HCEC 1CT (cell line): ENCODE measurements at regions not wholly inside any gene's neighbourhood (a gene's known extent, or its start where the extent isn't known, plus 50 kb on each side); places are given as distances from the start of the nearest gene placed in this dataset.
"Not testable (repeated sequence)": the region's sequence is repeated elsewhere in the genome, so short reads cannot be mapped to it uniquely, and the experiment has no call there.

ENCODE experiments used
- DNase-seq: peaks from one replicate; pipeline ENCODE4 v3.0.0-alpha.2; 2017

DNA sequence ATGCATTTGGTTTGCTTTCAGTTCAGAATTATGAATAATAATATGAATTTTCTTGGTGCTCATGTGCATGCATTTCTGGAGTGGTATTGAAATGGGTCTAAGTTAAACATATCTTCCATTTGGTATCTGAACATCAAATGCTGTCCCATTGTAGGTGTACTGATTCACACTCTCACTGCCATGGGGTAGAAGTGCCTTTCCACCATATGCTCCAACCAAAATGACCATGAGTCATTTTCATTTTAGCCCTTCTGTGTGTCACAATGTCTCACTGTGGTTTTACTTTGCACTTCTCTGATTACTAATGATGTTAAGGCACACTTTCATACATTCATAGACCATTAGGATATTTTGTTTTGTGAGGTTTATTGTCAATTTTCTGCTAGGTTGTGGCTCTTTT, 211.9 kb downstream of the HAO1 start:
- DNase-seq, result peak; percentile 78

DNA sequence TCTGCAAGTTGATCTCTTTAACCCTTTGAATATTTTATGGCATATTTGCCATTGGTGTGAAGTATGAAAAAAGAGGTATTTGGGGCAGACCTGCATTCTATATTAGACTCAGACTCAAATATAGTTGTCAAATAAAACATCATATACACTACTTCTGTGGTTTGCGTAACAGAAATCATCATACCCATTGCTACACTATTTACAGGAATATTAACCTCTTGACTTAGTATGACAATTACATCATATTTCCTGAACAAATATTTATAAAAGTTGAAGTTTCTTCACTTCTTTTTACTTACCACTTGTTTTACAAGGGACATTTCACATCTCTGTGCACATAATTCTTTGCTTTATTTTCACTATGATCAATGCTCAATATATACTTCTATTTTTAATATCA, 206.0 kb downstream of the HAO1 start:
- no peak for DNase-seq

DNA sequence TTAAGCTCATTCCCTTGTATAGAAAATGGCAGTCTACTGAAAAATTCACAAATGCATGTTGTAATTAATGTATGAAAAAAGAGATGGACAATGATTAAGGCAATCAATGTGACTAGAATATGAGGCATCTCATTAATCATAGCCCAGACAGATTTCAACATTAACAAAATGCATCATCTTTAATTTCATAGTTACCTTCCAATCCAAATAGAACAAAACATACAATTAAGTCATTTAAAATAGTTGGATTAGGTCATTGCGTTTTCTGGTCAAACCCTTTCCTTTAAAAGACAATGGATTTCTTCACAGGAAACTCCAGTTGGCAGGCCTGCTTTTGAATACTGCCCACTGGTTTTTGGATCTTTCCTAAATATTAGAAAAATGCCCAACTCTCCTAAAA, 203.9 kb downstream of the HAO1 start:
- peak; percentile 50 for DNase-seq

DNA sequence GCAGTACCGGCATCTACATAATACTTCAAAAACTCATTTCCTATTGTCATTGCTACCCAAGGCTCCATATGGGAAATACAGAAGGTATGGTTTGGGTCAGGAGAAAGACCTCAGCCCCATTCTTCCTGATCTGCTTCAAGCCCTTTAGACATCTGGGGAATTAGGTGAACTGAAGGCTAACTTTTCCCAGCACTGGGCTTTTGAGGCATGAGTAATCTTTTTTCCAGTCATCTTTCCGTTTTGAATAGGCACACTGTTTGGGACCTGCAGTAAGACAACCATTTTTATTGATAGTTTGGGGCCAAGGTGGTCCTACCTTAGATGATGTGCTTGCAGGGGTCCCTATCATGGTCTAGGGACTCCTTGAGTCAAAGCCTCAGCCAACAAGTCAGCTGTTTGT, 198.4 kb downstream of the HAO1 start:
- DNase-seq, result peak; percentile 64

DNA sequence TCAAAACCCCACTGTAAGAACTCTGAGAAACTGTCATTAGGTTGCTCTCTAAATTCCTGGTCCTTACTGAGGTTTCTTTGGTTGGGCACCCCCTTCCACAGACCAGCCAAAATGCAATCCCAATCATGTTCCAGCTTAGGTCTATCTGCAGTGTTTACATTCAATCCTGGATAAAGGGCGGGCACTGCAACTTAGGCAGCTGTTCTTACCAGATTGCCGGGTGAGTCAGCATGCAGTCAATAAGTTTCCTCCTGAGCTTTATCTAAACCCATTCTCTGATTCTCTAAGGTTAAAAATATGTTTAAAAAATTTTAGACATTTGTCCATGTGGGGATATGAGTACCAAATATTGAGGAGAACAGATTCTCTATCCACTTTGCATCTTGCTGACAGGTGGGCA, 197.8 kb downstream of the HAO1 start:
- peak; percentile 93 for DNase-seq

DNA sequence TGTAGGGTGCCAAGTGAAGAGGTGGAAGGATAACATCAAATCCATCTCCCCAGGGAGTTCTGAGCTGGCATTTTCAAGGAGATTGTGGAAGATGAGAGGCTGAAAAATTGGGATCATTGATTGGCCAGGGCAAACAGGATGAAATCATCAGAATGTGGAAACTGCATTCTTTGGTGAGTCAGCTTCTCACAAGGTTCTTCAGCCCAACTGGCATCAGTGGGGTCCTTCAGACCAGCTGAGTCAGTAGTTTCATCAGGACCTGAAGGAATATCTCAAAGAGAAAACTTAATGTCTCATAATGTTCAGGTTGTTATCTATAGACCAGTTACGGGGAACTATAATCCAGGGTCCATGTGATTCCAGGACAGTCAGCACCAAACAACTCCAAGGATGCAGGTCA, 195.8 kb downstream of the HAO1 start:
- DNase-seq, result peak; percentile 89

DNA sequence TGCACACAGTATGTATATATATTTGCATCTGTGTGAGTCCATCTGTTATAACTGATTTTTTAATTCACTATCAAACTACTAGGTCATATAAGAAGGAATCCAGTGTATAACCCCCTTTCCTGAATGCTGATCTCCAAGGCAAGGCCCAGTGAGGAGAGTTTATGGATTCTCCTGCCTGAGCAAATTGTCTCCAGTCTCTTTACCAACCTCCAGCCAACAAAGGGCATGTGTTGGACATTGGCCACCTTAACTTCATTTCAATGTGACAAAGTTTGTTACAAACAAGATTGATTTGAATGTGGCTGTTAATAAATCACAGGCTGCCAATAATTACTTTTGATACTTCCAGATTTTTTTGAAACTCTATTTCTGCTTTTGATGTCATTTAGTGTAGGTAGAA, 191.6 kb downstream of the HAO1 start:
- DNase-seq, result no peak

DNA sequence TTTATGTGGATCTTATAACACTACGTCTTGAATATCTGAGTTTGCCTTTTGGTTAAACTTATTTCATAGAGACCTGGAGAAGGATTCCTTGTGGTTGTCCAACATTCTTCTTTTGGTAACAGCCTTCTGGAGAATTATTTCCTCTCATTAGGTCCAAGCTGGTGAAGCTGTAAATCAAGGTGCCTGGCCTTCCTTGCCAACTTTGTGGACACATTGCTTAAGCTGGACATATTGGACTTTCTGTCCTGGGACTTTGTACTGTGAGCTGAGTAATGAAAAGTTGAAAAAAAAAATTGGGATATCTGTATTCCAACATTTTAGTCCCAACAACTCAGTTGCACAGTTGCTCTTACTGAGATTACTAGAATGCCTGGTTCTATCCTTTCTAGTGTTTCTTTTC, 186.2 kb downstream of the HAO1 start:
- DNase-seq, result no peak

DNA sequence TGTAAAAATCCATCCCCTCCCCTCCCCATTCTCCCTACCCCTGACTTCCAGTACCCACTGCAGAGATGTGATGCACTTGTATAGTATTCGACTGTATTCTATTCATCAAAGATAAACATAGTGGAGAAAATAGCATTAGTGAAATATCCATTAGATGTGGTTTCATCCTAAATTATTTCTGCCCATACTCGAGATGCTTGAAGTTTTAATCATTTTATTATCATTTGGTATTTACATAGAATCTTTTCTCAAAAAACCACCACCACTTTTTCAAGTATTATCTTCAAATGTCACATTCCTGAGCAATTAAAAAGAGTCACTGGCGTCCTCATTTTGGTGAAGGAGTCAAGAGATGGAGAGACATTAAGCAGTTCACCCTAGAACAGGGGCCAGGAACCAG, 181.9 kb downstream of the HAO1 start:
- DNase-seq, result no peak

DNA sequence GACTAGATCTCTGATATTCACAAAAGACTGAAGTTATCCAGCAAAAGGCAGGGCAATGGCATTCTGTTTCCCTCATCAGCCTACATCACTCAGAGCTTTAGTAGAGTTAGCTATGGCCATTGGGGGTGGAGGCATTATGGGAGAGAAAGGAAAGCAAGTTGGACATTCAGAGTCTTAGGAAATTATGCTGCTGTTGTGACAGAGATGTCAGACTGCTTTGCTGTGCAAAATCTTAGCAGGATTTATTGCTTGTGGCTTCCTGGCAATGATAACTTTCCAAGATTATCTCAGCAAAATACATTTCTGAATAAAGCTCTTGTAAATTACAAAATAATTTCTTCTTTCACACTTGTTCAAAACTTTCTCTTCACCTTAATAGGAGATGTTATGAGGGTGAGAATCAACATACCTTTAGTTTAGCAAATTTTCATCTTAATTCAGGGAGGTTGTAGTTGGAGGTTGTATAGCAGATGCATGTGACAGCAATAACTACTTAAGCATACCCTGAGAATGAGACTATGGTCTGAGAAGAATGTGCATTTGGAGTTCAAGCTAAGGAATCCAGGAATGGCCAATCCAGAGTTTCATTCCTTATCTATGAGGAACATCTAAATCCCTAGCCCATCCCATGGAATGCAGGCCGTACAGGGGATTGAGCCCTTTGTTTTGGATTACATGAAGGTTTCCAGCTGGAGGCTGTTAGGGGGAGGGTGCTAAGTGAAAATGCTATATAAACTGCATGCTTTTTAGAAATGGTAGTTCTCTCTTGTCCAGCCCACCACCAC, 179.8 kb downstream of the HAO1 start:
- no peak for DNase-seq

DNA sequence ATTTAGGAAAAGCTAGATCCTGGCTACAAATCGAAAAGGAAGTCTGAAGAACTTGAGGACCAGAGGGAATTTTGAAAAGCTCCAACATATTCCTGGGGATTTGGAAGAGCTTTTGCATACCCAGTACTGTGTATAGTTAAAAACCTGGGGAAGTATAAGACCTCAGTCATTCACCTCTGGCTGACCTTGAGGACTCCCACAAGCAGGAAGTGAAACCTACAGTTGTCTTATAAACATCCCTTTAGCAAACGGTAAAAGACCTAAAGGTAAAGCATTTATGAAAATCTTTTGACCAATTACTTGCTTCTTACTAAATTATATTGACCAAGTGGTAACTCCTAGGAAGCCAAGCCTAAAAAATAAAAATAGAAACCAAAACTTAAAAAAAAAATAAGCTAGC, 175.0 kb downstream of the HAO1 start:
- no peak for DNase-seq

DNA sequence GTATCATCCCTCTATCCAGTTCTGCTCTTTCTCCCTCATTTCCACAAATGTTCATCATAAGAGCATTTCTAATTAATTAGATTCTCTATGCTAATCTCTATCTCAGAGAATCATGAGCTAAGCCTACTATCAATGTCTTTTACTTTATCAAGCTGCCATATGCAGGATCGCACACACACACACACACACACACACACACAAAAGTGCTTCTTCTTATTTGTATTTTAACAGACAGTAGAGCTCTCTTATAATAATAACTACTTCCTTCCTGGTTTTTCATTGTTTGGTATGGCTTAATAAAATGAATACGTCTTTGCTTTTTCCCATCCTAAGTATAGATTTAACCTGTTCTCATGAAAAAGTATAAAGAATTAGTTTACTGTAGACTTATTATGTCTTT, 170.2 kb downstream of the HAO1 start:
- DNase-seq, result no peak

DNA sequence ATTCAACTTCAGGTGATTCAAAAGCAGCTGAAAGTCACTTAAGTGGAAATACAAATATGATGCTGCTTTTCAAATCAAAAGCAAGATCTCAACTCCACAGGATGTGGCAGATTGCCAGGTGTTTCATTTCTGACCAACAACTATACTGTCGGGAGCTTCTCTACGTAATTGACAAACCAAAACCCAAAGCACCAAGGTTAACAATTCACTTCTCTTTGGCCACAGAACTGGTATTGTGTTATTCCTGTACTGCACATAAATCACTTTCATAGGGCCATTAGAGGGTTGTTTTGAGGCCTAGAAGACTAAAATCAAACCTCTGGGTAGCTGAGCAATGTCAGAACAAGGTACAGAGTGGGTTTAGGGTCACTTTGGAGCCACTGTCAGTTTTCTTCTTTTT, 169.7 kb downstream of the HAO1 start:
- no peak for DNase-seq

DNA sequence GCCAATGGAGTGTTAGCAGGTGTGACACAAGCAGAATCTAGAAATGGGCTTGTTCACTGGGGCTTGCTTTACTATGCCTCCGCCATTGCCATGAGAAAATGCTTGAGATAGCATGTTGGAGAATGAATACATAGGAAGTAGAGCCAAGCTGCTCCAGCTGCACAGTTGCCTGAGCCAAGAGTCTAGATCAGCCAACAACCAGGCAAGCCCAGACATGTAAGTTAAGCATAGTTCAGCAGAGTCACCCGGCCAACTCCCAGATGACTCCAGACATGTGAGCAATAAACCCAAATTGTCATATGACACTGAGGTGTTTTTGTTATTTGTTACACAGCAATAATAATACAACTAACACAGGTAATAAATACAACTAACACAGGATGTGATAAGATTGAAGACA, 167.9 kb downstream of the HAO1 start:
- DNase-seq, result no peak

DNA sequence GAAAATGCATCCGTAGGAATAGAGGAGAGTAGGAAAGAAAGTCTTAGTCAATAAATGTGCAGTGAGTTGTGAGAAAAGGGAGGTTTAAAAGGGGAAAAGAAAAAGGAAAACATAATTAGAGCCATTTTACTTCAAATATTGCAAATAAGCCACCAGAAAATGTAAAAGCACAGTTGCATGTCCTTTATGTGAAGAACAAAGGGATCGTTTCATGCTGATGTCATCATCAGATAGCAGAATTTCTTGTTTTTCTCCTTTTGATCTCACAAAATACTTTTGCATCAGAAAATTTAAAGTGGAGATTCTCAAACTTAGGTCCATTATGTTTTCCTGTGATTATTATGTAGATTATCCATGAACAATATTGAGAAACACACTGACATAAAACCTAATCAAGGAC, 166.7 kb downstream of the HAO1 start:
- DNase-seq, result no peak

DNA sequence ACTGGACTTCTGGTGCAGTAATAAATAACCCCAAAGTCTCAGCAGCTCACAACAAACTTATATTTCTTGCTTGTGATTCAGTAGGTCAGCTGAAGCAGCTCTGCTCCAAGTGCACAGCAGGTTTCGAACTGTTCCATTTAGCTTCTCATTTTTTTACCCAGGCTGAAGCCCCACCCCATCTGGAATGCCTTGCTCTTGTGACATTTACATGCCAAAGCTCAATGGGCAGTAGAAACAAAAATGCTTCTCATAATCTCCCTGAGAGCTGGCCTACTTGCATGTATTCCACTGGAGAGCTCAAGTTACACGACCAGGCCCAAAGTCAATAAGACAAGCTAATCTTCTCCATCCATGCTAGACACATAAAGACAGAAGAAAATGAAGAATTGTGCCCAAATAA, 165.2 kb downstream of the HAO1 start:
- DNase-seq, result no peak

DNA sequence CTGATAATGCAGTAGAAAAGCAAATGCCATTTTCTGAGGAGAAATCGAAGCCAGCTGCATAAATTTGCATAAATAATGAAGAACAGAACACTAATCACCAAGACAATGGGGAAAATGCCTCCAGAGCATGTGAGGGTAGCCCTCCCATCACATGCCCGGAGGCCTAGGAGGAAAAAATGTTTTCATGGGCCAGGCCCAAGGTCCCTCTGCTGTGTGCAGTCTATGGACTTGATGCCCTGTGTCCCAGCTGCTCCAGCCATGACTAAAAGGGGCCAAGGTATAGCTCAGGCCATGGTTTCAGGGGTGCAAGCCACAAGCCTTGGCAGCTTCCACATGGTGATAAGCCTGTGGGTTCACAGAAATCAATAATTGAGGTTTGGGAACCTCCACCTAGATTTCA, 164.1 kb downstream of the HAO1 start:
- no peak for DNase-seq

DNA sequence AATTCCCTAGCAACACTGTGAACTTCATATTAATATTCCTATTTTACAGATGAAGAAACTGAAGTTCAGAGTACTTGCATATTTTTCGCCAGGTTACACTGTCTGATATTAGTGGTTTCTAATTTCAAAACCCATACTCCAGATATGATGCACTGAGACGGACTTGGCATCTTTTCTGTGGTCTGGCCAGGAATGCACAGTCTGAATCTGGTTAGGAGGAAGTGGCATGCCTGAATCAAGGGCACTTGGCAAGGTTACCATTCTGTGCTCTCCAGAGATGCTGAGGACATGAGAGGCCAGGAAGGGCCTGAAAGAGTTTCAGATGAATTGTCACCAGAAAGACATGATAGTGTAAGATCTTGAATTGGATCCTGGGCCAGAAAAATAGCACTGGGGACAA, 150.1 kb downstream of the HAO1 start:
- DNase-seq, result peak; percentile 27

DNA sequence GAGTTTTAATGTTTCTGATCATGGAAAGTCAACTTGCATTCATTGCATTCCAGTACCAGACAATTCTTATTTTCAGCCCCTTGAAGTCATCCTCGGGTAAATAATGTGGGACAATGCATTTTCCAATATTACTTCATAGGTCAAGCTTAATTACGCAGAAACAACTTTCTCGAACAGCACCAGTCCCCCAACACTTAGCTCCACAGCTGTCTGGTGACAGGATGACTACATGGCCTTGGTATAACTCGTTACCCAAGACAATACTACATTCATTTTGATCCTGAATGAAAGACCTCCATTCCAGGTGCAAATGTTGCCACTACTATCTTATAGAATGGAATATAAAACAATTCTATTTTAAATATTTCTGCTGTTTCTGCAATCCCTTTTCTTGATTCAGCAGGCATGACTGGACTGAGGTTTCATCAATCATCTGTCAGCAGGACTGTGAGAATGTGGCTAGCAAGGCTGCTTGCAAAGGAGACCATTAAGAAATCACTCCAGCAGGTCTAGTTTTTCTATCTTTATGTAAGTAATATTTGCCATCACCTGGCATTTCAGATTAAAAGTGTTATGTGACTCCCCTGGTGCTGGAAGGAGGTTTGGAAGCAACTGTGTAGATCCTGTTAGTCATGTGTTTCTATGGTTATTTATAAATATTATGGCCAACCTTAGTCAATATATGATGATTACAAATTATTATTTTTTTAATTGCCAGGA, 147.9 kb downstream of the HAO1 start:
- peak; percentile 23 for DNase-seq

DNA sequence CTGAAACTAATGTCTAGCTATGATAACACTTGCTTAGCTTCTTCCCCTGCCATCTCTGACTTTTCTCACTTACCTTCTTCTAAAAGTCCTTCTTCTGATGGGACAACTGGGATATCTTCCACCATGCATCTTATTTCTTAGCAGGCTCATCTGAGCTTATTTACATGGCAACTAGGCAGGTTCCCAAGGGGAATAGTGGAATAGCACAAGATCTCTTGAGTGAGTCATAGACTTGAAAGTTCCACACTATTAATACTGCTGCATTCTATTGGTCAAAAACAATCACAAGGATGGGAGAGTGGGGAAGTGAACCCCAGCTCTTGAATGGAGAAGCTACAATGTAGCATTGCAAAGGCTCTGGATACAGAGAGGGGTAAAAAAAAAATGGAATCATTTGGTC, 142.1 kb downstream of the HAO1 start:
- DNase-seq, result no peak

DNA sequence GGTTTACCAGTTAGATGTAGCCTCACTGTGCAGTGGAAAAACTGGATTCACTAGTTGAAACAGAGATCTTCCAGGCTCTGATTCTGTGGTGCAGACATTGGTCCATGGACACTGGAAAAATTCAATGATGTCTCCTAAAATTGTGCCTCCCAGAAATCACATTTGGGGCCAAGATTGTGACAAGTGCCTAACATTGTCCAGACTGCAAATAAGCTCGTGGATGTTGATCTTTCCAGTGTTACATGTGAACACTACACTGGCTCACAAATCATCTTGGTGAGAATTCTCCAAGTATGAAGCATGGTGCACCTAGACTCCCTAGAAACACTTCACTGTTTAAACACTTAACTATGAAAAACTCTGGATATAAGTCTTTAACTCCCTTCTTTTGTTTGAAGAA, 140.4 kb downstream of the HAO1 start:
- no peak for DNase-seq

DNA sequence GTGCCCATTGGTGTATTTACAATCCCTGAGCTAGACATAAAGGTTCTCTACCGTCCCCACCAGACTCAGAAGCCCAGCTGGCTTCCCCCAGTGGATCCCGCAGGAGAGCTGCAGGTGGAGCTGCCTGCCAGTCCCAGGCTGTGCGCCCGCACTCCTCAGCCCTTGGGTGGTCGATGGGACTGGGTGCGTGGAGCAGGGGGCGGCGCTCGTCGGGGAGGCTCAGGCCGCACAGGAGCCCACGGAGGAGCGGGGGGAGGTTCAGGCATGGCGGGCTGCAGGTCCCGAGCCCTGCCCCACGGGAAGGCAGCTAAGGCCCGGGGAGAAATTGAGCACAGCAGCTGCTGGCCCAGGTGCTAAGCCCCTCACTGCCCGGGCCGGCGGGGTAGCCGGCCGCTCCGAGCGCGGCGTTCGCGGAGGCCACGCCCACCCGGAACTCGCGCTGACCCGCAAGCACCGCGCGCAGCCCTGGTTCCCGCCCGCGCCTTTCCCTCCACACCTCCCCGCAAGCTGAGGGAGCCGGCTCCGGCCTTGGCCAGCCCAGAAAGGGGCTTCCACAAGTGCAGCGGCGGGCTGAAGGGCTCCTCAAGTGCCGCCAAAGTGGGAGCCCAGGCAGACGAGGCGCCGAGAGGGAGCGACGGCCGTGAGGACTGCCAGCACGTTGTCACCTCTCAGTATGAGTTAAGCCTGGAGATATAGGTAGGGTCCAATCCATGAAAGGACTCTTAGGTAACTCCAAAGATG, 136.7 kb downstream of the HAO1 start:
- DNase-seq, result not testable (repeated sequence)

DNA sequence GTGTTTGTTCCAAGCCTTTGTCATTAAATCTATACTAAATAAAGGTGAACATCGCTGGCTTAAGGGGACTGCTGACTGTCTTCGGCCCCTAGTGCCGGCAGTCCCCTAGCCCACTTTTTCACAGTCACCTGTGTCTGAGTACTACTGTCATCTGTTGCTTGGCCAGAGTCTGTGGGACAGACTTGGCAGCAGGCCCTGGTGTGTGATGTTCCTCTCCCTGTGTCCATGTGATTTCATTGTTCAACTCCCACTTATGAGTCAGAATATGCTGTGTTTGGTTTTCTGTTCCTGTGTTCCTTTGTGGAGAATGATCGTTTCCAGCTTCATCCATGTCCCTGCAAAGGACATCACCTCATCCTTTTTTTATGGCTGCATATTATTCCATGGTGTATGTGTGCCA, 133.4 kb downstream of the HAO1 start:
- peak; percentile 1 for DNase-seq

DNA sequence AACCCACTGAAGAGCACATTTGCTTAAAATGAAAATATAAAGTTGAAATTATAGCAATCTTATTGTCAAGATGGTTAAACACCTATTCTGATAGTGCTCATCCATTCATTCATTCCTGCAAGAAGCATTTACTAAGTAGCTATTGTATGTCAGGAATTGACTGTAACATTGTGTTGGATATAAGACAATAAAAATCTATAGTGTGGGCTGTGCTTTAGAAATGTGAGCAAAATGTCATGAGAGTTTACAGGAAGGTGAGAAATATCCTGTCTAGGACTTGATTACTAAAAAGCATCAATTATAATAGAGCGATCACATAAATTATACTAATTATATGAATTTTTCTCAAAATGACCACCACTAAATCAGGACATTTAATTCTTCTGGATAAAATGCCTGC, 123.0 kb downstream of the HAO1 start:
- no peak for DNase-seq
